ENCODE measurements at regions not wholly inside any gene's neighbourhood (a gene's known extent, or its start where the extent isn't known, plus 50 kb on each side); places are given as distances from the start of the nearest gene placed in this dataset.
"Not testable (repeated sequence)": the region's sequence is repeated elsewhere in the genome, so short reads cannot be mapped to it uniquely, and the experiment has no call there.

- not testable (repeated sequence) for DNase-seq (ENCODE audit: low read depth)
Measured at GRCh38 chr1:116851189-116851588, 58.5 kb upstream of the PTGFRN start.

- no peak for DNase-seq (ENCODE audit: low read depth)
Measured at GRCh38 chr1:116851846-116852245, 57.9 kb upstream of the PTGFRN start.

GRCh38 chr1:116852367-116852766 is 57.3 kb upstream of the PTGFRN start:
- no peak for DNase-seq (ENCODE audit: low read depth)

GRCh38 chr1:116852910-116853309 is 56.8 kb upstream of the PTGFRN start:
- no peak for DNase-seq (ENCODE audit: low read depth)

- no peak for DNase-seq (ENCODE audit: low read depth)
Measured at GRCh38 chr1:116853680-116854402, 55.9 kb upstream of the PTGFRN start.

- DNase-seq (ENCODE audit: low read depth): no peak
Measured at GRCh38 chr1:116854403-116854690, 55.4 kb upstream of the PTGFRN start.

- DNase-seq (ENCODE audit: low read depth): no peak
Measured at GRCh38 chr1:116854716-116855115, 55.0 kb upstream of the PTGFRN start.

GRCh38 chr1:116855191-116855619 is 54.5 kb upstream of the PTGFRN start:
- no peak for DNase-seq (ENCODE audit: low read depth)

- DNase-seq (ENCODE audit: low read depth): no peak
Measured at GRCh38 chr1:116855773-116856201, 53.9 kb upstream of the PTGFRN start.

- DNase-seq (ENCODE audit: low read depth): no peak
Measured at GRCh38 chr1:116856312-116856711, 53.4 kb upstream of the PTGFRN start.

GRCh38 chr1:116857092-116857491 is 52.6 kb upstream of the PTGFRN start:
- no peak for DNase-seq (ENCODE audit: low read depth)
